Trophoblast cell (in vitro differentiated cells and primary cell): ENCODE measurements at regions not wholly inside any gene's neighbourhood (a gene's known extent, or its start where the extent isn't known, plus 50 kb on each side); places are given as distances from the start of the nearest gene placed in this dataset.
A peak's percentile ranks its signal among the peaks of the same experiment; 100 is the strongest.

ENCODE experiments used
- DNase-seq, 2 donors: peaks; one replicate each; pipeline ENCODE4 v3.0.0-alpha.2; 2016
- H2AFZ ChIP-seq: 2 replicates; pipeline ENCODE4 v1.6.1; 2013; ENCODE audit warnings: low read length, moderate library complexity, mild to moderate bottlenecking; ENCODE audit not compliant: insufficient read depth, poor library complexity
- H2AK5ac ChIP-seq: 2 replicates; pipeline ENCODE4 v1.6.1; 2013; ENCODE audit warnings: mild to moderate bottlenecking, low read length
- H2BK120ac ChIP-seq: 2 replicates; pipeline ENCODE4 v1.6.1; 2013; ENCODE audit warnings: low read length, mild to moderate bottlenecking, moderate library complexity; ENCODE audit not compliant: insufficient read depth, poor library complexity
- H2BK12ac ChIP-seq: 2 replicates; pipeline ENCODE4 v1.6.1; 2013; ENCODE audit warnings: mild to moderate bottlenecking, low read length, moderate library complexity
- H2BK5ac ChIP-seq: 2 replicates; pipeline ENCODE4 v1.6.1; 2013; ENCODE audit warnings: low read length, low read depth, moderate library complexity, mild to moderate bottlenecking; ENCODE audit not compliant: poor library complexity
- H3K14ac ChIP-seq: 2 replicates; pipeline ENCODE4 v1.6.1; 2013; ENCODE audit warnings: mild to moderate bottlenecking, low read length
- H3K18ac ChIP-seq: 2 replicates; pipeline ENCODE4 v1.6.1; 2013; ENCODE audit warnings: mild to moderate bottlenecking, low read length
- H3K23ac ChIP-seq: 2 replicates; pipeline ENCODE4 v1.6.1; 2013; ENCODE audit warnings: low read length
- H3K27ac ChIP-seq: 2 replicates; pipeline ENCODE4 v1.5.1; 2013; ENCODE audit warnings: low read depth, mild to moderate bottlenecking, inconsistent platforms, low read length, moderate library complexity
- H3K27me3 ChIP-seq: 2 replicates; pipeline ENCODE4 v1.6.1; 2013; ENCODE audit warnings: inconsistent platforms, mild to moderate bottlenecking, low read length, moderate library complexity; ENCODE audit not compliant: insufficient read depth
- H3K36me3 ChIP-seq, 2 experiments: 1 replicate in 1 of 2; 2 replicates in 1 of 2; pipeline ENCODE4 v1.6.1; 2013; ENCODE audit warnings: low read length in 2 of 2, mild to moderate bottlenecking in 2 of 2, moderate library complexity in 1 of 2; ENCODE audit not compliant: insufficient read depth in 2 of 2, control insufficient read depth in 1 of 2
- H3K4ac ChIP-seq: 2 replicates; pipeline ENCODE4 v1.6.1; 2013; ENCODE audit warnings: low read depth, mild to moderate bottlenecking, low read length, moderate library complexity
- H3K4me1 ChIP-seq, 2 experiments: 1 replicate in 1 of 2; 2 replicates in 1 of 2; pipeline ENCODE4 v1.6.1; 2013; ENCODE audit warnings: low read length in 2 of 2, mild to moderate bottlenecking in 2 of 2, moderate library complexity in 1 of 2; ENCODE audit not compliant: insufficient read depth in 2 of 2, control insufficient read depth in 1 of 2
- H3K4me2 ChIP-seq: 2 replicates; pipeline ENCODE4 v1.6.1; 2013; ENCODE audit warnings: inconsistent platforms, mild to moderate bottlenecking, low read length, moderate library complexity
- H3K4me3 ChIP-seq: 2 replicates; pipeline ENCODE4 v1.5.1; 2013; ENCODE audit warnings: mild to moderate bottlenecking, low read depth, low read length, inconsistent platforms
- H3K79me1 ChIP-seq: one replicate; pipeline ENCODE4 v1.6.1; 2013; ENCODE audit warnings: low read length
- H3K79me2 ChIP-seq: 2 replicates; pipeline ENCODE4 v1.6.1; 2013; ENCODE audit warnings: low read length, mild to moderate bottlenecking; ENCODE audit not compliant: control insufficient read depth, insufficient read depth, poor library complexity
- H3K9ac ChIP-seq: 2 replicates; pipeline ENCODE4 v1.6.1; 2013; ENCODE audit warnings: mild to moderate bottlenecking, low read length
- H3K9me3 ChIP-seq: 2 replicates; pipeline ENCODE4 v1.6.1; 2013; ENCODE audit warnings: low read depth, mild to moderate bottlenecking, control low read depth, inconsistent platforms, low read length; ENCODE audit not compliant: insufficient read depth
- H4K12ac ChIP-seq: 2 replicates; pipeline ENCODE4 v1.6.1; 2013; ENCODE audit warnings: low read depth, mild to moderate bottlenecking, low read length, moderate library complexity
- H4K8ac ChIP-seq: 2 replicates; pipeline ENCODE4 v1.6.1; 2013; ENCODE audit warnings: low read depth, mild to moderate bottlenecking, low read length, moderate library complexity
- H4K91ac ChIP-seq: one replicate; pipeline ENCODE4 v1.6.1; 2013; ENCODE audit warnings: low read depth, mild to moderate bottlenecking, low read length, moderate library complexity
- WGBS: extraction: QIAGEN DNeasy Blood & Tissue Kit; methylation state at CpG from one replicate; pipeline ENCODE4 v1.1.7; 2013; ENCODE audit warnings: missing lambda C conversion rate; ENCODE audit not compliant: insufficient read length, insufficient coverage; ENCODE audit errors: extremely low coverage; 5-methylcytosine and 5-hydroxymethylcytosine counted together

- Histone ChIP-seq H4K8ac (no peak overlapping the region), H2BK5ac (no peak overlapping the region), H3K9me3 (no peaks in the 10 kb centered on the region), H3K9ac (no peak overlapping the region), H2BK120ac (no peak overlapping the region), H3K27me3 (no peaks in the 10 kb centered on the region), H3K4ac (no peak overlapping the region), H4K91ac (no peak overlapping the region), H3K36me3 (no peaks in the 10 kb centered on the region), H3K4me3 (no peak overlapping the region), H3K79me2 (no peaks in the 10 kb centered on the region), H3K4me1 (peaks cover 3 to 4% of the 10 kb centered on the region in 2 experiments), H3K14ac (no peak overlapping the region), H3K23ac (no peak overlapping the region), H3K27ac (no peak overlapping the region), H3K18ac (no peak overlapping the region), H2AFZ (no peak overlapping the region), H3K4me2 (no peak overlapping the region), H2BK12ac (no peak overlapping the region), H4K12ac (no peak overlapping the region), H3K79me1 (no peaks in the 10 kb centered on the region), H2AK5ac (no peak overlapping the region)
- no CpG with 5 or more reads among the region's 16 CpGs for WGBS
- peak; percentile 80 to 93 for DNase-seq
Observed at GRCh38 chr2:16774980-16775898, 109.6 kb upstream of the CYRIA start.

- no peak overlapping the region for H3K4me2 ChIP-seq
- H3K27ac ChIP-seq = no peak overlapping the region
- no peak overlapping the region for H3K4me3 ChIP-seq
- H4K8ac ChIP-seq = no peak overlapping the region
- no peak overlapping the region for H4K91ac ChIP-seq
- H2BK12ac ChIP-seq = no peak overlapping the region
- H3K4me1 ChIP-seq = peaks cover 3 to 4% of the 10 kb centered on the region in 2 experiments
- H3K14ac ChIP-seq = no peak overlapping the region
- WGBS = no CpG with 5 or more reads among the region's 2 CpGs
- H2BK120ac ChIP-seq = no peak overlapping the region
- DNase-seq = no peak
- H3K79me2 ChIP-seq = no peaks in the 10 kb centered on the region
- H3K4ac ChIP-seq = no peak overlapping the region
- no peak overlapping the region for H3K9ac ChIP-seq
- H2BK5ac ChIP-seq = no peak overlapping the region
- H2AK5ac ChIP-seq = no peak overlapping the region
- H3K79me1 ChIP-seq = no peaks in the 10 kb centered on the region
- H3K27me3 ChIP-seq = no peaks in the 10 kb centered on the region
- no peak overlapping the region for H3K23ac ChIP-seq
- no peaks in the 10 kb centered on the region for H3K9me3 ChIP-seq
- no peak overlapping the region for H3K18ac ChIP-seq
- no peaks in the 10 kb centered on the region for H3K36me3 ChIP-seq
- no peak overlapping the region for H2AFZ ChIP-seq
- H4K12ac ChIP-seq = no peak overlapping the region
Observed at GRCh38 chr2:16774091-16774490, 108.5 kb upstream of the CYRIA start.

DNA sequence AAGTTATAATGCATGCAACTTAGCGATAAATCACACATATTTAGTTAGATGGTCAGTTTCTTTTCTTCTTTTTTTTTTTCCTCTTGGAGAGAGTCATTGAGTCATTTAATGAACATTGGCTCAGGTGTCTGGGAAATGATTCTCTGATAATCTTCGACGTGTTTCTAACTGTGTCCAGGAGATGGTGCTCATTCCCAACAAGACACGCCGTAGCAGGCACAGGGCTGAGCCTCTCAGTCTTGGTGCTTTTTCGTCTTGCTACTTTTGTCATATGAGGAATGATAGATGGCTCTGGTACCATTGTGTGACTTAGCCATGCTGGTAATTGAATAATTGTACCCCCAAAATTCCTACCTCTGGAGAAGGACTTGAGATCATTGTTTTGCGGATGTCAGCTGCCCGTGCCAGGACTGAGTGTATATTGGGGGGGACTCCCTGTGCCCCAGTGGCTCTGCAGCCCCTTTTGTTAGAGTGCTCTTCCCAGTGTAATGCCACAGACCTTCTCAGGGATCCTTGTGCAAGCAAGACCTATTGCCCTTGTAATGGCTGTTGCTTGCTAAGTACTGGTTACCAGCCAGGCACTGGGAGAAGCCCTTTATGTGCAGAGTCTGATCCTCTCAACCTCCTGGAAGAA is 107.6 kb upstream of the CYRIA start:
- H2AFZ ChIP-seq = no peak overlapping the region
- no peaks in the 10 kb centered on the region for H3K36me3 ChIP-seq
- H3K9ac ChIP-seq = no peak overlapping the region
- H3K4me1 ChIP-seq = peaks cover 3 to 4% of the 10 kb centered on the region in 2 experiments
- no peak overlapping the region for H3K4me2 ChIP-seq
- no peak overlapping the region for H3K23ac ChIP-seq
- no peak overlapping the region for H2BK5ac ChIP-seq
- H4K8ac ChIP-seq = no peak overlapping the region
- DNase-seq = peak; percentile 71 to 87
- H2AK5ac ChIP-seq = no peak overlapping the region
- H4K91ac ChIP-seq = no peak overlapping the region
- H3K4ac ChIP-seq = no peak overlapping the region
- WGBS = no CpG with 5 or more reads among the region's 8 CpGs
- no peaks in the 10 kb centered on the region for H3K79me2 ChIP-seq
- no peaks in the 10 kb centered on the region for H3K27me3 ChIP-seq
- H3K79me1 ChIP-seq = no peaks in the 10 kb centered on the region
- H3K14ac ChIP-seq = no peak overlapping the region
- H3K27ac ChIP-seq = no peak overlapping the region
- no peak overlapping the region for H3K18ac ChIP-seq
- no peak overlapping the region for H2BK12ac ChIP-seq
- no peak overlapping the region for H3K4me3 ChIP-seq
- no peak overlapping the region for H2BK120ac ChIP-seq
- H4K12ac ChIP-seq = no peak overlapping the region
- H3K9me3 ChIP-seq = no peaks in the 10 kb centered on the region

DNA sequence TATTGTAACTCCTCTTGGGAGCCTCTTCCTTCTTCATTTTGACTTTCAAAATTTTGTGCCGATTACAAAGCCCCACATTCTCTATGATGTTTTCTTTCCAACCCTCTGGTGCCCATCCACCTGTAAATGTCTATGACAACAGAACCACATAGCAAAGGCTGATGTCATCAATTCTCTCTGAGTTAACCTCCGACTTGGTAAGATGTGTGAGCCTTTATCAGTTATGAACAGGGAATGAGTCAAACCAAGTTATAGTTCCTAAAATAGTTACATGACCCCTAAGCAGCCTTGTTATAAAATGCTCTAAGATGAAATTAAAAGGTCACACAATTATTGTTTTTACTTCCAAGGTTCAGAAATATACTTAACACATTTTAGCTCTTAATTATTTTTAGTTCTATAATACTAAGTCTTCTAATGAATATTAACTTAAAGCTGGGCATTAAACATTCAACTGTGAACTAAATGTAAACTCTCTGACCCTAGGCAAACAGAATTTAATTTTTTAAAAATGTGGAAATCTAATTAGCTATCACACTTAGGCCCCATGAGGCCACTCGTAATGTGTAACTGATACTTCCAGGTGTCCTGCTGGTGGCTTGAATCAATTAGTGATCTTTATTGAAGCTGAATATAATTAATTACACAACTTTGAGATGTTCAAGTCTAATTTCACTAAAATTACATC is 102.3 kb upstream of the CYRIA start:
- H2BK5ac ChIP-seq = no peak overlapping the region
- no CpG with 5 or more reads among the region's 3 CpGs for WGBS
- H2BK12ac ChIP-seq = no peak overlapping the region
- no peak overlapping the region for H4K8ac ChIP-seq
- H3K27ac ChIP-seq = no peak overlapping the region
- H3K79me1 ChIP-seq = no peaks in the 10 kb centered on the region
- no peak overlapping the region for H2AK5ac ChIP-seq
- H3K4me1 ChIP-seq = peaks cover 0 to 10% of the 10 kb centered on the region in 2 experiments
- H3K14ac ChIP-seq = no peak overlapping the region
- H3K36me3 ChIP-seq = no peaks in the 10 kb centered on the region
- H3K9me3 ChIP-seq = no peaks in the 10 kb centered on the region
- H2AFZ ChIP-seq = no peak overlapping the region
- no peak overlapping the region for H4K12ac ChIP-seq
- H3K27me3 ChIP-seq = no peaks in the 10 kb centered on the region
- no peak overlapping the region for H3K4me3 ChIP-seq
- no peak overlapping the region for H3K9ac ChIP-seq
- H3K23ac ChIP-seq = no peak overlapping the region
- H3K18ac ChIP-seq = no peak overlapping the region
- no peak overlapping the region for H3K4me2 ChIP-seq
- peak in 1 of 2 donors; percentile 46 for DNase-seq
- no peak overlapping the region for H2BK120ac ChIP-seq
- H3K4ac ChIP-seq = no peak overlapping the region
- no peaks in the 10 kb centered on the region for H3K79me2 ChIP-seq
- H4K91ac ChIP-seq = no peak overlapping the region
